ENCODE measurements at regions not wholly inside any gene's neighbourhood (a gene's known extent, or its start where the extent isn't known, plus 50 kb on each side); places are given as distances from the start of the nearest gene placed in this dataset.

DNA sequence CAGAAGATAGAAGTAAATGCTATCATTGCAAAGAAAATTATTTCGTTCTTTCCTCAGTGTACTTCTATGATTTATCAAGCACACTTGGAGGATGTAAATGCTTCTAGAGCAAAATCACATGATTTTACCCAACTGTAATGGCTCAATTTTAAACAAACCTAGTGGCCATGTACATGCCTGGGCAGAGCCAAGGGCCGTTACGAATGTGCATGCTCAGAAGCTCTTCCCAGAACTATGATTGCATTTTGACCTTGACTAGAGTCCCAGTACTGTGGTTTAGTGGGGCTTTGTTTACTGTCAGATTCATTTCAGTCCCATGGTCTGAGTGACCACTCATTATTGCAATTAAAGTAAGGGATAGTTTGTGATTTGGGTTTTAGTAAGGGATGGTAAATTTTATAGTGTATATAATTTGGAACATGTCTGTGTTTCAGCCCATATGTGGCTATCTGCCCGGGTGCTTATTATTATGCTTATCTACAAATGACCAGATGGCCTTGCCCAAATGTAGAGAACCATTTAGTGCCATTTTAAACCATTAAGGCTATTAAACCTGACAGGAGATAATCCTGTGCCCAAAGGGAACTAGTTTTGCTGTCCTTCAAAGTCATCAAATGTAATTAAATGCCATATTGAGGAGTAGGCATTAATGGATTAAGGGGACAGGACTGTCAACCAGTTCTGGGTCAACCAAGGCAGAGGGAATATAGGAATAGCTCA is 239.1 kb downstream of the ICOS start:
- H3K36me3 Mint-ChIP-seq (ENCODE audit: low read depth): no peaks in the 10 kb centered on the region
- peaks cover 2% of the 10 kb centered on the region for H3K27me3 Mint-ChIP-seq (ENCODE audit: low read depth)
- H3K27ac Mint-ChIP-seq (ENCODE audit: unreplicated experiment): no peak overlapping the region
- H3K4me1 Mint-ChIP-seq (ENCODE audit: low read depth): no peaks in the 10 kb centered on the region
- H3K4me3 Mint-ChIP-seq (ENCODE audit: unreplicated experiment): no peak overlapping the region
- H3K9me3 Mint-ChIP-seq (ENCODE audit: low read depth): no peaks in the 10 kb centered on the region
- TF ChIP-seq, protein P1, sequence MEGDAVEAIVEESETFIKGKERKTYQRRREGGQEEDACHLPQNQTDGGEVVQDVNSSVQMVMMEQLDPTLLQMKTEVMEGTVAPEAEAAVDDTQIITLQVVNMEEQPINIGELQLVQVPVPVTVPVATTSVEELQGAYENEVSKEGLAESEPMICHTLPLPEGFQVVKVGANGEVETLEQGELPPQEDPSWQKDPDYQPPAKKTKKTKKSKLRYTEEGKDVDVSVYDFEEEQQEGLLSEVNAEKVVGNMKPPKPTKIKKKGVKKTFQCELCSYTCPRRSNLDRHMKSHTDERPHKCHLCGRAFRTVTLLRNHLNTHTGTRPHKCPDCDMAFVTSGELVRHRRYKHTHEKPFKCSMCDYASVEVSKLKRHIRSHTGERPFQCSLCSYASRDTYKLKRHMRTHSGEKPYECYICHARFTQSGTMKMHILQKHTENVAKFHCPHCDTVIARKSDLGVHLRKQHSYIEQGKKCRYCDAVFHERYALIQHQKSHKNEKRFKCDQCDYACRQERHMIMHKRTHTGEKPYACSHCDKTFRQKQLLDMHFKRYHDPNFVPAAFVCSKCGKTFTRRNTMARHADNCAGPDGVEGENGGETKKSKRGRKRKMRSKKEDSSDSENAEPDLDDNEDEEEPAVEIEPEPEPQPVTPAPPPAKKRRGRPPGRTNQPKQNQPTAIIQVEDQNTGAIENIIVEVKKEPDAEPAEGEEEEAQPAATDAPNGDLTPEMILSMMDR (IDR thresholded peaks at IDR 0.05): no peak
- no peak for DNase-seq (ENCODE audit: low spot score)

DNA sequence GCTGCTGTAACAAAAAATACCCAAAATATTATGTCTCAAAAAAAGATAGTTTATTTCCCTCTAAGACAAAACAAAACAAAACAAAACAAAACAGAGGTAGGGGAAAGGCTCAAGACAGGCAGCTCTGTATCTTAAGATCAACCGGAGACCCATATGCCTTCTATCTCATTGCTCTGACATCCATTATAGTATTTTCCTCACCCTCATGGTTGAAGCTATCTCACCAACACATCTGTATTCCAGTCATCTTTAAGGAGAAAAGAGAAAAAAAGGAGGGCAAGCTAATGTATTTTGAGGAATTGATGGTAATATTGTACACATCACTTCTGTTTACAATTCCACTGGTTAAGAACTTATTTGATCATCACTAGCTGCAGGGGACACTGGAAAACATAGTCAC is 239.7 kb downstream of the ICOS start:
- H3K9me3 Mint-ChIP-seq (ENCODE audit: low read depth): no peaks in the 10 kb centered on the region
- no peaks in the 10 kb centered on the region for H3K4me1 Mint-ChIP-seq (ENCODE audit: low read depth)
- H3K27me3 Mint-ChIP-seq (ENCODE audit: low read depth): peaks cover 2% of the 10 kb centered on the region
- no peaks in the 10 kb centered on the region for H3K36me3 Mint-ChIP-seq (ENCODE audit: low read depth)
- H3K4me3 Mint-ChIP-seq (ENCODE audit: unreplicated experiment): no peak overlapping the region
- no peak overlapping the region for H3K27ac Mint-ChIP-seq (ENCODE audit: unreplicated experiment)
- TF ChIP-seq, protein P1 (IDR thresholded peaks at IDR 0.05): no peak
- no peak for DNase-seq (ENCODE audit: low spot score)

DNA sequence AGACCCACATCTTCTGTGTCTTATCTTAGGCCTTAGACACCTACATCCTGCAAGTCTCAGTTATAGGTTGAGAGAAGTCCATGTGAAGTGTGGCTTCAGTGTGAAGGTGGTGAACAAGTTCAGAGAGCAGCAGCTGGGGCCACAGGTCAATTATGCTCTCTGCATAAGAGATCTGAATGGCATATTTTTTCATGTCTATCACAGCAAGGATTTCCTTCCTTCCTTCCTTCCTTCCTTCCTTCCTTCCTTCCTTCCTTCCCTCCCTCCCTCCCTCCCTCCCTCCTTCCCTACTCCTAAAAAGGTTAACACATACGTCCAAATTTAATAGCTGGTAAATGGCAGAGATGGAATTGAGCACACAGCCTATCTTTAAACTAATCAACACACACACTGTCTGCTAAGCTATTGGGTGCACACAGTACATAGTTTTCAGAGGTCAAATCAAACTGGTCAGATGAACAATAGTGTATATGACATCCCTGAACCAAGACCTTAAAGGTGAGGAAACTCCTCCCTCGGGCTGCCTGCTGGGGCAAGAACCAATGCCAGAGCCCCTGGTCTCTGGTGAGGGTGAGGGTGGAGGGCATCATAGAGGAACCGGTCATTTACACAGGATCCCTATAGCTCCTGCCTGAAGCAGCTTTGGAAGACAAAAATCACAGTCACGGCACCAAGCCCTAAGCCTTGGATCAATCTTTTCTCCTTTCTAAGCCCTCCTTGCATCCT is 240.9 kb downstream of the ICOS start:
- Mint-ChIP-seq H3K27me3 (ENCODE audit: low read depth) (peaks cover 2% of the 10 kb centered on the region), H3K4me1 (ENCODE audit: low read depth) (no peaks in the 10 kb centered on the region), H3K36me3 (ENCODE audit: low read depth) (no peaks in the 10 kb centered on the region), H3K9me3 (ENCODE audit: low read depth) (no peaks in the 10 kb centered on the region), H3K27ac (ENCODE audit: unreplicated experiment) (no peak overlapping the region), H3K4me3 (ENCODE audit: unreplicated experiment) (no peak overlapping the region)
- TF ChIP-seq, protein P1 (IDR thresholded peaks at IDR 0.05): no peak
- DNase-seq (ENCODE audit: low spot score): no peak

DNA sequence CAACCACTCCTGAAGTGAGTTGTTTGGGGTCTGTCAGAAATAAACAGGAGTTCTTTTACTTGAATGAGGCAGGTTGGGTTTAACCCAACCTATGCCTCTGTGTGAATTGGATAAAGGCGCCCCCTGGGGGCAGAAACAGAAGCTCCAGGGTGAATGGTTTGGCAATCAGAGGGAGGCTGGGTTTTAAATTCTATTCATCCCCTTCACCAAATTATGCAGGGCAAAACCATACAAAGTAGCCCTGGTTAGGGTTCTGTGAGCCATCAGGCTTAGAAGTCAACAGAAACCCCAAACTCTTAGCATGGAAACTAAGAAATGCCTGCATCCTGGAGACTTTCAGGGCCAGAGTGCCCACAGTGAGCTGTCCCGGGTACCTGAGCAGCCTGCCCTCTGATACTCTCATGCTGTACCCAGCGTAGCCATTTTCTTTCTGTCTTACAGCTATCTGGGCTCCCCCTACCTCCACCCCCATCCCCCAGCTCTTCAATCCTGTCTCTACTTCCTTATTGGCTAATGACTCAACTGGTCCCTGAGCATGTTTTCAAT is 241.5 kb downstream of the ICOS start:
- H3K27ac Mint-ChIP-seq (ENCODE audit: unreplicated experiment): no peak overlapping the region
- no peaks in the 10 kb centered on the region for H3K9me3 Mint-ChIP-seq (ENCODE audit: low read depth)
- TF ChIP-seq, protein P1 (IDR thresholded peaks at IDR 0.05): peak; percentile 76
- no peaks in the 10 kb centered on the region for H3K4me1 Mint-ChIP-seq (ENCODE audit: low read depth)
- H3K4me3 Mint-ChIP-seq (ENCODE audit: unreplicated experiment): no peak overlapping the region
- peaks cover 2% of the 10 kb centered on the region for H3K27me3 Mint-ChIP-seq (ENCODE audit: low read depth)
- DNase-seq (ENCODE audit: low spot score): no peak
- no peaks in the 10 kb centered on the region for H3K36me3 Mint-ChIP-seq (ENCODE audit: low read depth)

DNA sequence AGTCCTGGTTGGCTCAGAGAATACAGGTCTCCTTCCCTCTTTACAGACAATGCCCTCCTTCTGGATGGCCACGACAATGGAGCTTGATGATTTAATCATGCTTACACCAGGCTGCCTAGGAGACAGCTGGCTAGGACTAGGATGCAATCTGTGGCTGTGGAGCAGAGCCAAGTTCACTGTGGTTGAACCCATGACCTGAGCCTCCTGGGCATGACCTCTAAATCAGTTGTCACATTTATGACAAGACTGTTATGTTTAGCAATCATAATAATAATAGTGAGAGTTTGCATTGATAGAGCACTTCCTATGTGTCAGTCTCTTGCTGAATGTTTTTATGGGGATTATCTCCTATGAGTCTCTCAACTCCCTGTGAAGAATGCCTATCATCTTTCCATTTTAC is 244.1 kb downstream of the ICOS start:
- H3K4me3 Mint-ChIP-seq (ENCODE audit: unreplicated experiment): no peak overlapping the region
- TF ChIP-seq, protein P1 (IDR thresholded peaks at IDR 0.05): no peak
- DNase-seq (ENCODE audit: low spot score): no peak
- no peaks in the 10 kb centered on the region for H3K9me3 Mint-ChIP-seq (ENCODE audit: low read depth)
- H3K36me3 Mint-ChIP-seq (ENCODE audit: low read depth): no peaks in the 10 kb centered on the region
- no peaks in the 10 kb centered on the region for H3K4me1 Mint-ChIP-seq (ENCODE audit: low read depth)
- no peak overlapping the region for H3K27ac Mint-ChIP-seq (ENCODE audit: unreplicated experiment)
- H3K27me3 Mint-ChIP-seq (ENCODE audit: low read depth): peaks cover 6% of the 10 kb centered on the region

All from chondrocyte (in vitro differentiated cells).